GM12878 (cell line): ENCODE measurements at regions not wholly inside any gene's neighbourhood (a gene's known extent, or its start where the extent isn't known, plus 50 kb on each side); places are given as distances from the start of the nearest gene placed in this dataset.

Experiments
- ATAC-seq: fragments of 200-7000 bp; cut with Tn5 transposase; 3 replicates; pipeline ENCODE4 v1.9.1; 2020; ENCODE audit warnings: mild to moderate bottlenecking, moderate library complexity
- BruUV-seq: library from RNA; stranded (reverse); fragments of 400-500 nt; replicated peaks from 2 replicates; lab custom pipeline; 2021; lab: Mats Ljungman, UMichigan
- CTCF ChIA-PET: fragments of 300-600 bp; sonication (Branson Sonifier 250); formaldehyde crosslinking; extraction: SDS; loops from one replicate; lab custom pipeline; 2021; ENCODE audit warnings: inconsistent platforms; lab: Yijun Ruan, JAX
- POLR2A ChIA-PET: fragments of 350-600 bp; formaldehyde crosslinking; extraction: SDS; loops from one replicate; lab custom pipeline; 2021; ENCODE audit warnings: inconsistent platforms; lab: Charles Lee
- RAD21 ChIA-PET: fragments of 300-600 bp; sonication (Branson Sonifier 250); formaldehyde crosslinking; loops from one replicate; lab custom pipeline; 2023; ENCODE audit warnings: antibody characterized with exemption; ENCODE audit not compliant: unreplicated experiment; lab: Charles Lee
- SMC1A ChIA-PET: fragments of 300-600 bp; sonication (Branson Sonifier 250); formaldehyde crosslinking; loops from one replicate; lab custom pipeline; 2023; ENCODE audit not compliant: unreplicated experiment, uncharacterized antibody; lab: Charles Lee
- DNase-seq: peaks from one replicate; pipeline ENCODE4 v3.0.0-alpha.2; 2011; ENCODE audit warnings: low read depth, low spot score
- FAIRE-seq: peaks from 3 replicates; lab custom pipeline; 2011; peaks lifted over from hg19 to GRCh38; lab: Jason Lieb, UNC
- H2AFZ ChIP-seq: 2 replicates; pipeline ENCODE4 v1.6.0; 2011; ENCODE audit warnings: low read depth, low read length, control low read depth; ENCODE audit not compliant: control insufficient read depth
- H3K27ac ChIP-seq: 2 replicates; pipeline ENCODE4 v1.5.1; 2011; ENCODE audit warnings: control low read depth; ENCODE audit not compliant: control insufficient read depth, insufficient read depth
- H3K27me3 ChIP-seq, 2 experiments: replicated peaks in 1 of 2; 2 replicates each; pipeline versions ENCODE4 v1.6.0 to v1.6.1; 2011; ENCODE audit warnings: low read length in 1 of 2; ENCODE audit not compliant: control insufficient read depth in 2 of 2, insufficient read depth in 2 of 2
- H3K36me3 ChIP-seq, 2 experiments: 2 replicates each; pipeline ENCODE4 v1.5.1; 2011; ENCODE audit warnings: low read length in 1 of 2; ENCODE audit not compliant: control insufficient read depth in 2 of 2, insufficient read depth in 2 of 2
- H3K4me1 ChIP-seq: 2 replicates; pipeline ENCODE4 v1.6.1; 2011; ENCODE audit warnings: mild to moderate bottlenecking, low read length, moderate library complexity, mixed read lengths; ENCODE audit not compliant: control insufficient read depth, insufficient read depth
- H3K4me2 ChIP-seq: 2 replicates; pipeline ENCODE4 v1.6.0; 2011; ENCODE audit warnings: control low read depth; ENCODE audit not compliant: control insufficient read depth, insufficient read depth
- H3K4me3 ChIP-seq: fragments of 200-600 bp; sonication (generic); 2 replicates; pipeline ENCODE4 v1.5.1; 2016
- H3K79me2 ChIP-seq: 2 replicates; pipeline ENCODE4 v1.6.0; 2011; ENCODE audit warnings: low read length; ENCODE audit not compliant: control insufficient read depth, insufficient read depth
- H3K9ac ChIP-seq: 2 replicates; pipeline ENCODE4 v1.8.0; 2011; ENCODE audit warnings: low read length, control low read depth, mixed read lengths; ENCODE audit not compliant: control insufficient read depth, insufficient read depth
- H3K9me3 ChIP-seq: replicated peaks from 3 replicates; pipeline ENCODE4 v1.5.1; 2011; ENCODE audit warnings: mild to moderate bottlenecking, low read length; ENCODE audit not compliant: control insufficient read depth, insufficient read depth
- H4K20me1 ChIP-seq: 2 replicates; pipeline ENCODE4 v1.6.0; 2011; ENCODE audit not compliant: control insufficient read depth, insufficient read depth
- CREM ChIP-seq: IDR thresholded peaks from 2 replicates; pipeline ENCODE4 v1.6.1; 2014; ENCODE audit warnings: antibody characterized with exemption, low read depth
- CTCF ChIP-seq, 3 experiments: IDR thresholded peaks in 2 of 3; conservative IDR thresholded peaks in 1 of 3; 2 replicates each; pipeline ENCODE4 v1.5.1; 2011; ENCODE audit warnings: low read depth in 3 of 3, low read length in 3 of 3, mild to moderate bottlenecking in 3 of 3, control low read depth in 2 of 3, moderate library complexity in 2 of 3, inconsistent platforms in 1 of 3, mixed read lengths in 1 of 3; ENCODE audit not compliant: control insufficient read depth in 2 of 3, insufficient read depth in 1 of 3; ENCODE audit errors: extremely low read depth in 1 of 3
- WGBS: methylation state at CpG from one replicate; pipeline ENCODE4 v1.1.6; 2016; ENCODE audit warnings: low lambda C conversion rate; ENCODE audit not compliant: insufficient replicate concordance, insufficient coverage; ENCODE audit errors: missing lambda C conversion rate; 5-methylcytosine and 5-hydroxymethylcytosine counted together
- in situ Hi-C: fragments of 300-500 bp; cut with MboI; formaldehyde crosslinking; loops from 9 replicates; pipeline ENCODE4 v1.14.3; 2018; ENCODE audit warnings: mixed read lengths
- intact Hi-C: fragments of 100-400 bp; cut with micrococcal nuclease; formaldehyde crosslinking; loops from one replicate; pipeline ENCODE4 v1.14.2; 2022; ENCODE audit not compliant: unreplicated experiment
- TF ChIP-seq, protein P1 (sequence below): fragments of 450-650 bp; IDR thresholded peaks from 2 replicates; pipeline ENCODE4 v1.6.1; 2018; ENCODE audit warnings: borderline replicate concordance, mild to moderate bottlenecking; ENCODE audit not compliant: partially characterized antibody

GRCh38 chr4:30416547-30416946 is 303.6 kb upstream of the PCDH7 start (continued):
- TF ChIP-seq CTCF (IDR thresholded peaks at IDR 0.05 in 2 of 3, conservative IDR thresholded peaks at IDR 0.05 in 1 of 3; ENCODE audit: control insufficient read depth in 2 of 3, extremely low read depth in 1 of 3, insufficient read depth in 1 of 3, low read depth in 3 of 3, low read length in 3 of 3): no peak
- TF ChIP-seq CREM: no peak

GRCh38 chr4:30427932-30428331 is 292.2 kb upstream of the PCDH7 start:
- ChIA-PET CTCF (no interaction called here), RAD21 (no interaction called here)
- BruUV-seq: no TSS peak
- H3K4me1 ChIP-seq: no peaks in the 10 kb centered on the region
- WGBS: 42% methylated on average over 2 of the region's 2 CpGs
- no peak overlapping the region for H3K27ac ChIP-seq
- H3K4me2 ChIP-seq: no peak overlapping the region
- ATAC-seq: no peak
- no peaks in the 10 kb centered on the region for H4K20me1 ChIP-seq
- in situ Hi-C loops: no loop called here
- H3K4me3 ChIP-seq: no peak overlapping the region
- TF ChIP-seq, protein P1, sequence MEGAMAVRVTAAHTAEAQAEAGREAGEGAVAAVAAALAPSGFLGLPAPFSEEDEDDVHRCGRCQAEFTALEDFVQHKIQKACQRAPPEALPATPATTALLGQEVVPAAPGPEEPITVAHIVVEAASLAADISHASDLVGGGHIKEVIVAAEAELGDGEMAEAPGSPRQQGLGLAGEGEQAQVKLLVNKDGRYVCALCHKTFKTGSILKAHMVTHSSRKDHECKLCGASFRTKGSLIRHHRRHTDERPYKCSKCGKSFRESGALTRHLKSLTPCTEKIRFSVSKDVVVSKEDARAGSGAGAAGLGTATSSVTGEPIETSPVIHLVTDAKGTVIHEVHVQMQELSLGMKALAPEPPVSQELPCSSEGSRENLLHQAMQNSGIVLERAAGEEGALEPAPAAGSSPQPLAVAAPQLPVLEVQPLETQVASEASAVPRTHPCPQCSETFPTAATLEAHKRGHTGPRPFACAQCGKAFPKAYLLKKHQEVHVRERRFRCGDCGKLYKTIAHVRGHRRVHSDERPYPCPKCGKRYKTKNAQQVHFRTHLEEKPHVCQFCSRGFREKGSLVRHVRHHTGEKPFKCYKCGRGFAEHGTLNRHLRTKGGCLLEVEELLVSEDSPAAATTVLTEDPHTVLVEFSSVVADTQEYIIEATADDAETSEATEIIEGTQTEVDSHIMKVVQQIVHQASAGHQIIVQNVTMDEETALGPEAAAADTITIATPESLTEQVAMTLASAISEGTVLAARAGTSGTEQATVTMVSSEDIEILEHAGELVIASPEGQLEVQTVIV: no peak
- TF ChIP-seq, all 136 proteins: peak for 0
- no peak for FAIRE-seq
- intact Hi-C loops: loop anchor here (5.0 kb wide), 1 partner anchor 649 kb away; no protein-coding TSS in a partner anchor
- no peak for DNase-seq
- Histone ChIP-seq H3K9ac (no peak overlapping the region), H2AFZ (no peak overlapping the region), H3K27me3 (no peaks in the 10 kb centered on the region), H3K36me3 (no peaks in the 10 kb centered on the region), H3K79me2 (no peaks in the 10 kb centered on the region), H3K9me3 (no peaks in the 10 kb centered on the region; the same call in 2 of the 3 replicates)
- SMC1A ChIA-PET: no interaction called here
- POLR2A ChIA-PET: no interaction called here
